HG02943 (cell line): ENCODE measurements at regions not wholly inside any gene's neighbourhood (a gene's known extent, or its start where the extent isn't known, plus 50 kb on each side); places are given as distances from the start of the nearest gene placed in this dataset.

Source experiments
- ATAC-seq: cut with Tn5 transposase; IDR thresholded peaks from one replicate; pipeline ENCODE4 v1.9.1; 2021; ENCODE audit warnings: mild to moderate bottlenecking, low read depth, moderate library complexity; ENCODE audit not compliant: unreplicated experiment

DNA sequence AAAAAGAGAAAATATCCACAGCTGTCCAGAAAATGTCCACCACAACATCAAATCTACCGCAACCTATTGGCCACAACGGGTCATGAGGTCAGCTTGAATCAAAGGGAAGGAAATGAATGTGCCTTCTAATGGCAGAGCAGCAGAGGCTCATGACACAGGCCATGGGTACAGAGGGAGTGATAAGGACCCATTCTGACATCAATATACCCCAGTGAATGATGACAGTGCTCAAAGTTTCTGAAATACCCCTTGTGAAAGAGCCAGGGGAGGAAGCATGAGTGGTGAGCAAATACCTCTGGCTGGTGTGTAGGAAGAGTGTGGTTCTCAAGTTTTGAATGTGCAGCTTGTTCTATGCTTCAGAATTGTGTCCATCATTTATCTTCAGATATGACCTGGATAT is 348.2 kb downstream of the IRX1 start:
- no peak for ATAC-seq

GRCh38 chr5:3944930-3945329 is 349.3 kb downstream of the IRX1 start:
- no peak for ATAC-seq

DNA sequence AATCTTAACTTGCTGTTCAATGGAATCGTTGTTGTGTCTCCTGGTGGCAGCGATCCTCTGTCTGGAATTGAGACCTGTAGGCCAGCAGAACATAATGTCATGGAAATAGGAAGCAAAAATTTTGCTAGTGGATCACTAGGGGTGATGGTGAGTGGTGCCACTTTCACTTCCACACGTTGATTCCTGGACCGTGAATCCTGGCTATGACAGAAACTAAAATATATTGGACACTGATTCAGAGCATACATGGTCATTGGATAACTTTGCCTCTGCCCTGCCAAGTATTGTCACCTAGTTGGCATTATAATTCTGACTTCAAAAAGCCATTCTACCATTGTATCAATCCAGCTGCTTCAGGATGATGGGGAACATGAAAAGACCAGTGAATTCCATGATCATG is 353.2 kb downstream of the IRX1 start:
- no peak for ATAC-seq

DNA sequence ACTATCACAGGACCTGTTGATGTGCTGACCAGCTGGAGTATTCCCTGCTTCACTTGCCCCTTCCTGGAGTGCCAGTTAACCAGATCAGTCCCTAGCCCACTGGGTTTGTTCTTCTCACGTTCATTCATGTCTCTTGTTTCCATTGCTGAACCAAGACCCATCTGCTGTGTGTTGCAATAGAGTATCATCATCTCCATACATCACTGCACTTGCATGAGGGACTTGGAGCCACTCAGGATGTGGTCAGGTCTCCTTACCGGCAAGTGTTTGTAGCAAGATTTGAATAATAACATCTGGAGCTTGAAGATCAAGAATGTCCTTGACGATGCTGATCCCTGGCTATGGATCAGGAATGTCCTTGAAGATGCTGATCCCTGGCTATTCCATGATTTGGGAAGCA is 358.6 kb downstream of the IRX1 start:
- ATAC-seq, result no peak

- ATAC-seq, result no peak
Observed at GRCh38 chr5:3954633-3955032, 359.0 kb downstream of the IRX1 start.

GRCh38 chr5:3957658-3958057 is 362.0 kb downstream of the IRX1 start:
- no peak for ATAC-seq

- no peak for ATAC-seq
Observed at GRCh38 chr5:3958389-3958788, 362.8 kb downstream of the IRX1 start.

GRCh38 chr5:3962113-3962512 is 366.5 kb downstream of the IRX1 start:
- no peak for ATAC-seq

GRCh38 chr5:3963652-3964051 is 368.0 kb downstream of the IRX1 start:
- ATAC-seq, result no peak

GRCh38 chr5:3980156-3980555 is 384.5 kb downstream of the IRX1 start:
- ATAC-seq, result no peak

DNA sequence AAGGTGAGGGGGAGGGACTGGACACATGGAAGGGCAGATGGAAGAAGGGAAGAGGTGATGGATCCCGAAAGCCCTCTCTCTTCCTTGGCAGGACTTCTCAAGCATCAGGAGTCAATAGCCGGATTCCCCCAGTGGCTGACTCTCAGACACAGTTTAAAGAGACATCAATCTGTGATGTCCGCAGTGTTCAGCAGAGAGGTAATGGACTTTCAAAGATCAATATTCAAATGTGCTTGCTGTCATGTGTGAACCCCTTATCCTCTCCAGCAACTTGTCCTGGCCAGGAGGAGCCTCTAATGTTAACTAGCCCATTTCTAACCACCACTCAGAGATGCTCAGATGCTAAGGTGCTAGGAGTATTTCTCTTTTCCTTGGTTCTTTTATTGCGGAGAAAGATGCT is 392.2 kb downstream of the IRX1 start:
- ATAC-seq, result no peak

DNA sequence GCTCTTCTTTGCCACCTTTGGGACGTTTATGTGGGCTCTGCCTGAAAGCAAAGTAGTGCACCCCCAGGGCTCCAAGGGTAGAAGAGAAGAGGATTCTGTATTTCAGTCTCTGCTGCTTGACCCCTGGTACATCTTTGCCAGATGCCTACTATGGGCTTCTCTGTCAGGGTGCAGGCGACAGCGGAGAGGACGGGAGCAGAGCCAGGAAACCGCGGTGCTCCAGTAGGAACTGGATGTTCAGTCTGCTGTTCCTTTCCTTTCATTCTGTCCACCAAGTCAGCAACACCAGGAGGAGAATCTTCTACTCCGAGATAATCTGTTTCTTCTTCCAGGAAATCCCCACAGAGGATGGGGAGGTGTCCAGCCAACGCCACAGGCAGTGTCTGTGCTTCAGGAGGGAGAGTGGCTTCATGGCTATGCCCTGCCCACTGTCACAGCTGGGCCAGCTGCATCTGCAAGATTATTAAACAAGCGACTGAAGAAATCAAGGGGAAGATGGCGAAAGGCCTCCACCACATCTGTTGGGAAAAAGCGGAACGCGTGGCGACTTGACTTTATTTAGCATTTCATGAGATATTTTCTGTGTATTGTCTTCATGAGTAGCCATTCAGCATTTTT is 398.3 kb downstream of the IRX1 start:
- no peak for ATAC-seq

DNA sequence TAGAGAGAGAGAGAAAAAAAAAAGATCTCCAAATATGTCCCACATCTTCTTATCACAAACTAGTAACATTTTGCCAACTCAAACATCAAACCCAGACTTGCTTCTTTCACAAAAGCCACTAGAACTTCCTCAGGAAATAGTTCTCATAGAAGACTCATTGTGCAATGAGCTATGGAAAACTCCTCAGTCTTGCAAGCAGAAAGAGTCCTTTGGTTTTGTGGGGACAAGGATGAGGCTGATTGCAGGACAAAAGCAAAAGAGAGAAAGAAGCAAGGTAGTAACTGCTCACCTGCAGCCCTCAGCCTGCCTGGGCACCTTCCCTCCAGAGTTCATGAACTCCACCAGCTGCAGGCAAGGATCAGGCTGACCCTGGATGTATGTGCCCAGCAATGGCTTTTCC is 399.0 kb downstream of the IRX1 start:
- ATAC-seq, result no peak

DNA sequence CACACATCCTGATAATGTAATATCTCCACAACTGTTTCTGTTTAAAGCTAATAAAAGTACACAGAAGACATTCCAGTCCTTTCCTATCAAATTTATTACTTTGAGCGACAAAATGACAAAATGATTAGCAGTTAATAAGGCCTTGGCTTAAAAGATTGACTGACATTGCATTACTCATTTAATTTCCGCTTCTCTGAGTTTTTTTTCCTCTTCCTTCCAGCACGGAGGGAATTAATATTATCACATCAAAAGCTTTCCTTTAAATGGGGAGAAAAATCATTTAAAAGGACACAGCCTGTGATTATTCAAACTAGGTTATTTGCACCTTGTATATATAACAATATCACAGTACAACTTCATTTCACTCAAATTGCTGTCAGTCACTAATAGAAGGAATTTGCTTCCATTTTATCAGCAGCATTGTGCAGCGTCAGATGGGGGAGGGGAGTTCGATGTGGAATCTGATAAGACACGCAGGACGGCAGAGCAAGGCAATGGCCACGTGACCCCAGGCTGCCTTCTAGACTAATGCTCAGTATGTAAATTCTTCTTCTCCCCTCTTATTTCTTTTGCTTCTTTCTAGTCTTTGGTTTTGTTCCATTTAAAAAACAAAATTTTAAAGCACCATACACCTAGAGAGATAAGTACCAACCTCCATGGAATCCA is 400.5 kb downstream of the IRX1 start:
- ATAC-seq, result no peak

- no peak for ATAC-seq
Observed at GRCh38 chr5:3996707-3997336, 401.2 kb downstream of the IRX1 start.

DNA sequence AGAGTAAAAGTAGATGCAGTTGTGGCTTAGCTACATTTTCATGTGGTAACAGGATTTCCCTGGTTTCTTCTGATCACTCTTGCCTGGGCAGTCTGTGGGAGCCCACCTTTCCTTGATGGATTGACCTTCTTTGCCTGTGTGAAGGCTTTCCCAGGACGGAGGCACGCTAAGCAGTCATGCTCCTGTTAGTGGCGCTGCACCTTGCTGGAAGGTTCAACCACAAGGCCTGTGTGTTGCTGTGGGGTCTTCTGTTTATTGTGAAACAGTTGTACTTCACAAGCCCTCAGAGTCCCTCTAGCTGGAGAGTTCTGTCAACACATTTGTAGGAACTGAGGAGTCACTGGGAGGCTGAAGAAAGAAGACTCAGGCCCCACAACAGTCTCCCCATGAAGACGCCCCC is 402.0 kb downstream of the IRX1 start:
- ATAC-seq, result no peak

DNA sequence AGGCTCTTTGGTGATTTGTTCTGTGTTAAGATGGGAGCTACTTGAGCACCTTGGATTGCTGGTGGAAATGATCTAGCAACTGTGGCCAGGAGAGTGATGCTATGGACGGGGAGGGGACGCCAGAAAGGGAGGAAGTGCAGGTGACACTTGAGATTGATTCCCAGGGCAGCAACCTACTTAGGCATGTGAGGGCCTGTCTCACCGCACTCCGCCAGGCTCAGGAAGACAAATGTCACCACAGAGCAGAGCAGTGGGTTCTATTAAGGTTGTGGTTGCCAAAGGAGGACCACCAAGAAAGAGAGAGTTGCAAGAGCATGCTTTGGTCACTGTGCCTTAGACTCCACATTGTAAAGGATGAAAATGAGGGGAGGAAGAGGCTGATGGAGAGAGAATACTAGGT is 404.3 kb downstream of the IRX1 start:
- no peak for ATAC-seq

- no peak for ATAC-seq
Observed at GRCh38 chr5:4001004-4001403, 405.4 kb downstream of the IRX1 start.

GRCh38 chr5:4001758-4002533 is 406.3 kb downstream of the IRX1 start:
- no peak for ATAC-seq

DNA sequence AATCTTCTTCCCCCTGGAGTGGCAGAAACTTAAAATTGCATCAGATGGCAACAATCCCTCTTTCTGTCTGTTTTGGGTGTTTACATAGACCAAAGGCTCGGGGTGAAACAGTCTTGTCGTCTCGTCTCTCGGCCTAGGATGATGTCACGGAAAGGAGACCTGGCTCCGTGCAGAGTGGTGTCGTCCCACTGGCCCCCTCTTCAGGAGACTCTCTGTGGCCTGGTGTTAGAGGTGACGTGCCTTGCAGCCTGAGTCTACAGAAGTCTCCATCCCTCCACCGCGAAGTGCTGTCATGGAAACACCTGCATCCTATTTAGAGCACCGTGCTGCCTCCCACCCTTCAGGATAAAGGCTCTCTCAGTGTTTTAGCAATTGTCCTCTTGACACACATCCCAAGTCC is 409.7 kb downstream of the IRX1 start:
- no peak for ATAC-seq

DNA sequence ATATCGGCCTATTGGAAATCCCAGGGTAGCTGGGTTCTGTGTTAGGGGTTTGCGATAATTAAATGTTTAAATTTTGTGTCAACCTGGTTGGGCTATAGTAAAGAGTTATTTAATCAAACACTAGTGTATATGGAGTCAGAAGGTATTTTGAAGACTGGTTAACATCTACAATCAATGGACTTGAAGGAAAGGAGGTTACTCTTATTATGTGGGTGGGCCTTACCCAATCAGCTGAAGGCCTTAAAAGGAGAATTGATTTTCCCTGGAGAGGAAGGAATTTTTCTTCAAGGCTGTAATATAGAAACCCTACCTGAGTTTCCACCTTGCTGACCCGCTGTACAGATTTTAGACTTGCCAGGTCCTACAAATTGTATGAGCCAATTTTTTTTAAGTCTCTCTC is 411.4 kb downstream of the IRX1 start:
- no peak for ATAC-seq
